Activated CD8-positive, alpha-beta memory T cell treated with anti-CD3 and anti-CD28 coated beads, Interleukin-2, amount 50 U/mL, for 48 hours (primary cell): ENCODE measurements at regions not wholly inside any gene's neighbourhood (a gene's known extent, or its start where the extent isn't known, plus 50 kb on each side); places are given as distances from the start of the nearest gene placed in this dataset.
"Not testable (repeated sequence)": the region's sequence is repeated elsewhere in the genome, so short reads cannot be mapped to it uniquely, and the experiment has no call there.

Source experiments
- DNase-seq: peaks from one replicate; pipeline ENCODE4 v3.0.0-alpha.2; 2020

- no peak for DNase-seq
Measured at GRCh38 chr12:75863533-75863932, 168.0 kb downstream of the PHLDA1 start.

- DNase-seq: no peak
Measured at GRCh38 chr12:75862692-75863471, 168.7 kb downstream of the PHLDA1 start.

- no peak for DNase-seq
Measured at GRCh38 chr12:75859868-75860267, 171.7 kb downstream of the PHLDA1 start.

- DNase-seq: no peak
Measured at GRCh38 chr12:75856235-75856634, 175.3 kb downstream of the PHLDA1 start.

GRCh38 chr12:75855360-75855759 lies 176.2 kb downstream of the PHLDA1 start:
- no peak for DNase-seq

GRCh38 chr12:75854681-75855309 lies 176.8 kb downstream of the PHLDA1 start:
- DNase-seq: no peak

GRCh38 chr12:75854137-75854536 lies 177.4 kb downstream of the PHLDA1 start:
- DNase-seq: not testable (repeated sequence)

- DNase-seq: no peak
Measured at GRCh38 chr12:75853626-75854025, 177.9 kb downstream of the PHLDA1 start.

- DNase-seq: no peak
Measured at GRCh38 chr12:75852956-75853355, 178.6 kb downstream of the PHLDA1 start.

- no peak for DNase-seq
Measured at GRCh38 chr12:75852143-75852542, 179.4 kb downstream of the PHLDA1 start.

GRCh38 chr12:75850721-75851462 lies 180.7 kb downstream of the PHLDA1 start:
- DNase-seq: no peak

- no peak for DNase-seq
Measured at GRCh38 chr12:75848961-75849360, 182.6 kb downstream of the PHLDA1 start.

GRCh38 chr12:75848431-75848925 lies 183.1 kb downstream of the PHLDA1 start:
- DNase-seq: no peak

- DNase-seq: no peak
Measured at GRCh38 chr12:75846102-75846501, 185.5 kb downstream of the PHLDA1 start.

GRCh38 chr12:75844985-75845384 lies 186.6 kb downstream of the PHLDA1 start:
- no peak for DNase-seq

GRCh38 chr12:75844049-75844770 lies 187.4 kb downstream of the PHLDA1 start:
- no peak for DNase-seq

- no peak for DNase-seq
Measured at GRCh38 chr12:75842090-75842489, 189.5 kb downstream of the PHLDA1 start.

- DNase-seq: no peak
Measured at GRCh38 chr12:75840994-75841355, 190.6 kb downstream of the PHLDA1 start.

GRCh38 chr12:75838309-75838708 lies 193.3 kb downstream of the PHLDA1 start:
- no peak for DNase-seq

GRCh38 chr12:75837700-75838099 lies 193.9 kb downstream of the PHLDA1 start:
- DNase-seq: no peak

GRCh38 chr12:75836533-75836932 lies 195.0 kb downstream of the PHLDA1 start:
- no peak for DNase-seq

GRCh38 chr12:75834591-75834990 lies 197.0 kb downstream of the PHLDA1 start:
- no peak for DNase-seq

GRCh38 chr12:75833268-75833667 lies 198.3 kb downstream of the PHLDA1 start:
- DNase-seq: no peak
